ENCODE measurements at regions not wholly inside any gene's neighbourhood (a gene's known extent, or its start where the extent isn't known, plus 50 kb on each side); places are given as distances from the start of the nearest gene placed in this dataset.

GRCh38 chrX:9339603-9340491 is 125.0 kb upstream of the TBL1X start:
- Histone ChIP-seq H3K27me3 (ENCODE audit: insufficient read depth, low read length, poor library complexity) (no peaks in the 10 kb centered on the region), H2AFZ (ENCODE audit: low read depth, low read length) (no peak overlapping the region), H3K4me1 (ENCODE audit: insufficient read depth, low read length) (peaks cover 30% of the 10 kb centered on the region), H4K20me1 (ENCODE audit: insufficient read depth, low read length) (no peaks in the 10 kb centered on the region), H3K4me2 (ENCODE audit: insufficient read depth, low read length) (no peak overlapping the region), H3K9me3 (ENCODE audit: insufficient read depth, low read length, severe bottlenecking) (no peaks in the 10 kb centered on the region), H3K9ac (ENCODE audit: low read depth, low read length) (no peak overlapping the region), H3K79me2 (ENCODE audit: insufficient read depth, low read length) (no peaks in the 10 kb centered on the region), H3K4me3 (ENCODE audit: low read depth in 1 of 2, low read length in 2 of 2) (no peak overlapping the region), H3K27ac (ENCODE audit: low read length) (no peak overlapping the region; the same call in 1 of the 2 replicates), H3K36me3 (ENCODE audit: insufficient read depth, low read length) (no peaks in the 10 kb centered on the region)
- TF ChIP-seq EZH2 (IDR thresholded peaks at IDR 0.05; ENCODE audit: borderline replicate concordance, low read depth, low read length, severe bottlenecking): no peak
- ATAC-seq (ENCODE audit: insufficient read depth, low read depth) (no peak), DNase-seq (peak; percentile 10)

DNA sequence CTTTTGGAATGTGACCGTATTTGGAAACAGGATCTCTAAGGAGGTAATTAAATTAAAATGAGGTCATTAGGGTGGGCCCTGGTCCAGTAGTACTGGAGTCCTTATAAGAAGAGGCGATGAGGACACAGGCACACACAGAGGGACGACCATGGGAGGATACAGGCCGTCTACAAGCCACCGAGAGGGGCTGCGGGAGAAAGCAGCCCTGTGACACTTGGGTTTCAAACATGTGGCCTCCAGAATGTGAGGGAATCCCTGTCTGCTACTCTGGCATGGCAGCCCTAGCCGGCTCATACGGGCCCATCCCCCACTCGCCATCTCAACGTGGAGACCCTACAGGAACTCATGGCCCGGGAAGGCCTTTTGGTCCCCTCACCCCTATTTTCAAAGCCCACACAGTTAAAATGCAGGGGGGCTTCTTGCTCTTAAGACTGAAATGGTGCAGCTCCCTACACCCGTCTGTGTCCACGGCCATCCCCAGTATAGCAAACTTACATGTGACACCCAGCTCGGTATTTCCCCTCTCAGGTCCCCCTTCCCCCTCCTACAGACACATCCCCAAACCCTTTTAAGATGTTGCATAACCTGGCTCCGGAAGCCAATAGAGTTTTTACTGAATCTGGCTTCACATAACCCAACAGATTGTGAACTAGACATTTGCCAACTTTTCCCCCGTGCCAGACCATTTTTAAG is 124.1 kb upstream of the TBL1X start:
- Histone ChIP-seq H3K4me2 (ENCODE audit: insufficient read depth, low read length) (peak overlapping the region; percentile 60), H3K36me3 (ENCODE audit: insufficient read depth, low read length) (no peaks in the 10 kb centered on the region), H3K9me3 (ENCODE audit: insufficient read depth, low read length, severe bottlenecking) (no peaks in the 10 kb centered on the region), H2AFZ (ENCODE audit: low read depth, low read length) (peak overlapping the region; percentile 61), H3K9ac (ENCODE audit: low read depth, low read length) (peak overlapping the region; percentile 52), H3K4me1 (ENCODE audit: insufficient read depth, low read length) (peaks cover 30% of the 10 kb centered on the region), H3K79me2 (ENCODE audit: insufficient read depth, low read length) (no peaks in the 10 kb centered on the region), H4K20me1 (ENCODE audit: insufficient read depth, low read length) (no peaks in the 10 kb centered on the region), H3K27me3 (ENCODE audit: insufficient read depth, low read length, poor library complexity) (no peaks in the 10 kb centered on the region), H3K4me3 (ENCODE audit: low read depth in 1 of 2, low read length in 2 of 2) (peak overlapping the region in 1 of 2 experiments; percentile 46; a peak in 2 of 4 replicates), H3K27ac (ENCODE audit: low read length) (peak overlapping the region; percentile 85)
- TF ChIP-seq, protein P1, sequence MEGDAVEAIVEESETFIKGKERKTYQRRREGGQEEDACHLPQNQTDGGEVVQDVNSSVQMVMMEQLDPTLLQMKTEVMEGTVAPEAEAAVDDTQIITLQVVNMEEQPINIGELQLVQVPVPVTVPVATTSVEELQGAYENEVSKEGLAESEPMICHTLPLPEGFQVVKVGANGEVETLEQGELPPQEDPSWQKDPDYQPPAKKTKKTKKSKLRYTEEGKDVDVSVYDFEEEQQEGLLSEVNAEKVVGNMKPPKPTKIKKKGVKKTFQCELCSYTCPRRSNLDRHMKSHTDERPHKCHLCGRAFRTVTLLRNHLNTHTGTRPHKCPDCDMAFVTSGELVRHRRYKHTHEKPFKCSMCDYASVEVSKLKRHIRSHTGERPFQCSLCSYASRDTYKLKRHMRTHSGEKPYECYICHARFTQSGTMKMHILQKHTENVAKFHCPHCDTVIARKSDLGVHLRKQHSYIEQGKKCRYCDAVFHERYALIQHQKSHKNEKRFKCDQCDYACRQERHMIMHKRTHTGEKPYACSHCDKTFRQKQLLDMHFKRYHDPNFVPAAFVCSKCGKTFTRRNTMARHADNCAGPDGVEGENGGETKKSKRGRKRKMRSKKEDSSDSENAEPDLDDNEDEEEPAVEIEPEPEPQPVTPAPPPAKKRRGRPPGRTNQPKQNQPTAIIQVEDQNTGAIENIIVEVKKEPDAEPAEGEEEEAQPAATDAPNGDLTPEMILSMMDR (IDR thresholded peaks at IDR 0.05; ENCODE audit: borderline replicate concordance, extremely low read depth, low read length, poor library complexity, severe bottlenecking): no peak
- no peak for TF ChIP-seq EZH2 (IDR thresholded peaks at IDR 0.05; ENCODE audit: borderline replicate concordance, low read depth, low read length, severe bottlenecking)
- ATAC-seq (ENCODE audit: insufficient read depth, low read depth) (peak; percentile 84), DNase-seq (peak; percentile 69)

DNA sequence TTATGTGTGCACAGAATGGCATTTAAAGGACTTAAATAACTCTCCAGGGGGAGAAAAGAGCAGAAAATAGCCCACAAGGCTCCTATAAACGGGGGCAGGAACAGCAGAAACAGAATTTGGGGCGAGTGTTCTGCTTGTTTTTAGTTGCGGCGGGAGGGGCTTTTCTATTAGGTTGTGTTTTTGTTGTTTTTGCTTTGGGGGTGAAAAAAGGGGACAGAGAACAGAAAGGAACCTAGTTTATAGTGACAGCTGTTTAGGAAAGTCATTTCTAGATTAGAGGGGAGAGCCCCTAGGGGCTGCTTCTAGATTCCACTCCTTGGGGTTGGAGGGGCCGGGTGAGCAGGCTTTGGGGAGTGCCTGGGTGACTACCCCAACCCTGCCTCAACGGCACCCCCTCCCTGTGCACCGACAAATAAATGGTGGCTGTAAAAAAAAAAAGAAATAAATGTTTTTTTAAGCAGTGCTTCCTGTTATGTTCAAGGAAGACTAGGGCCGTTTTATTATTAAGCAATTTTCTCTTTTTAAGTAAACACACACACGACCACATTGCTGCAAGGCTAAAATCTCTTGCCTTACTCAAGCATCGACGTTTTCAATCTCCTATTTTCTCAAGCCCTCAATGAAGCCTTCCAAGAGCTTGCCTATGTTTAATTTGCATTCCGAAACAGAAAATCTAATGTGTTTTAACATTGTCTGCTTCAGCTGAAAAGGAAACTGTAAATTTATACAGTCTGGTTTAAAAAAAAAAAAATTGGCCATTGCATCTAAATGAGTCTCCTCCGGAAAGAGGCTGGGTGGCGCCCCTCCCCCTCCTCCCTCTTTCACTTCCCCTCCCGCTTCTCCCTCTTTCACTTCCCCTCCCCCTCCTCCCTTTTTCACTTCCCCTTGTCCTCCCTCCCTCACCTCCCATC is 123.3 kb upstream of the TBL1X start:
- H3K27ac ChIP-seq (ENCODE audit: low read length): peak overlapping the region; percentile 85
- peak overlapping the region; percentile 61 for H2AFZ ChIP-seq (ENCODE audit: low read depth, low read length)
- DNase-seq: peak; percentile 75

More for the DNA sequence above, 123.3 kb upstream of the TBL1X start:
- Histone ChIP-seq H3K4me2 (ENCODE audit: insufficient read depth, low read length) (peak overlapping the region; percentile 60), H3K4me1 (ENCODE audit: insufficient read depth, low read length) (peaks cover 30% of the 10 kb centered on the region), H3K9me3 (ENCODE audit: insufficient read depth, low read length, severe bottlenecking) (no peaks in the 10 kb centered on the region), H3K9ac (ENCODE audit: low read depth, low read length) (peak overlapping the region; percentile 52), H3K27me3 (ENCODE audit: insufficient read depth, low read length, poor library complexity) (no peaks in the 10 kb centered on the region), H3K79me2 (ENCODE audit: insufficient read depth, low read length) (no peaks in the 10 kb centered on the region), H3K36me3 (ENCODE audit: insufficient read depth, low read length) (no peaks in the 10 kb centered on the region), H3K4me3 (ENCODE audit: low read depth in 1 of 2, low read length in 2 of 2) (peak overlapping the region in 1 of 2 experiments; percentile 46; a peak in 2 of 4 replicates), H4K20me1 (ENCODE audit: insufficient read depth, low read length) (no peaks in the 10 kb centered on the region)
- no peak for TF ChIP-seq EZH2 (IDR thresholded peaks at IDR 0.05; ENCODE audit: borderline replicate concordance, low read depth, low read length, severe bottlenecking)
- TF ChIP-seq, protein P1 (IDR thresholded peaks at IDR 0.05; ENCODE audit: borderline replicate concordance, extremely low read depth, low read length, poor library complexity, severe bottlenecking): peak; percentile 29
- ATAC-seq (ENCODE audit: insufficient read depth, low read depth): peak; percentile 51
